OCI-LY1 (cell line): ENCODE measurements at regions not wholly inside any gene's neighbourhood (a gene's known extent, or its start where the extent isn't known, plus 50 kb on each side); places are given as distances from the start of the nearest gene placed in this dataset.

Experiments used
- H2AFZ ChIP-seq: fragments of 200-600 bp; sonication (generic), shearing (Covaris generic); 2 replicates; pipeline ENCODE4 v1.6.0; 2014; ENCODE audit warnings: antibody characterized with exemption, mild to moderate bottlenecking, low read length
- H3F3A ChIP-seq: fragments of 200-600 bp; sonication (generic), shearing (Covaris generic); 2 replicates; pipeline ENCODE4 v1.6.0; 2014; ENCODE audit warnings: mild to moderate bottlenecking, antibody characterized with exemption, low read length, moderate library complexity; ENCODE audit not compliant: insufficient read depth
- H3K27ac ChIP-seq: fragments of 200-600 bp; sonication (generic); 2 replicates; pipeline ENCODE4 v1.5.1; 2014; ENCODE audit warnings: low read length, mixed run types, mild to moderate bottlenecking, low read depth; ENCODE audit not compliant: poor library complexity, severe bottlenecking
- H3K27me3 ChIP-seq: fragments of 200-600 bp; sonication (generic); 2 replicates; pipeline ENCODE4 v1.6.0; 2014; ENCODE audit warnings: antibody characterized with exemption, mild to moderate bottlenecking, low read length, moderate library complexity; ENCODE audit not compliant: insufficient read depth
- H3K36me3 ChIP-seq: fragments of 200-600 bp; sonication (generic); 2 replicates; pipeline ENCODE4 v1.6.1; 2014; ENCODE audit warnings: mild to moderate bottlenecking, antibody characterized with exemption, low read length, moderate library complexity, mixed read lengths; ENCODE audit not compliant: insufficient read depth
- H3K4me1 ChIP-seq: fragments of 200-600 bp; sonication (generic); 2 replicates; pipeline ENCODE4 v1.5.1; 2014; ENCODE audit warnings: mild to moderate bottlenecking, low read length, moderate library complexity; ENCODE audit not compliant: insufficient read depth, severe bottlenecking
- H3K4me2 ChIP-seq: fragments of 200-600 bp; sonication (generic), shearing (Covaris generic); 2 replicates; pipeline ENCODE4 v1.6.1; 2014; ENCODE audit warnings: low read length
- H3K4me3 ChIP-seq: fragments of 200-600 bp; sonication (generic); 2 replicates; pipeline ENCODE4 v1.5.1; 2014; ENCODE audit warnings: low read length, low read depth, mild to moderate bottlenecking, mixed read lengths; ENCODE audit not compliant: poor library complexity, severe bottlenecking
- H3K79me2 ChIP-seq: fragments of 200-600 bp; shearing (Covaris generic); 2 replicates; pipeline ENCODE4 v1.6.1; 2016; ENCODE audit warnings: mixed run types, low read length, mixed read lengths; ENCODE audit not compliant: insufficient read depth
- H3K9ac ChIP-seq: fragments of 200-600 bp; sonication (generic), shearing (Covaris generic); 2 replicates; pipeline ENCODE4 v1.6.1; 2014; ENCODE audit warnings: mild to moderate bottlenecking, low read length, mixed read lengths
- H3K9me2 ChIP-seq: fragments of 200-600 bp; sonication (generic), shearing (Covaris generic); 2 replicates; pipeline ENCODE4 v1.6.1; 2014; ENCODE audit warnings: low read depth, mild to moderate bottlenecking, low read length, mixed read lengths
- H3K9me3 ChIP-seq: fragments of 200-600 bp; shearing (Covaris generic); 2 replicates; pipeline ENCODE4 v1.6.1; 2014; ENCODE audit warnings: low read length, mixed read lengths
- H4K20me1 ChIP-seq: fragments of 200-600 bp; sonication (generic), shearing (Covaris generic); 2 replicates; pipeline ENCODE4 v1.6.0; 2016; ENCODE audit warnings: mild to moderate bottlenecking, low read length; ENCODE audit not compliant: insufficient read depth
- EZH2 ChIP-seq: fragments of 200-600 bp; sonication (generic), shearing (Covaris generic); IDR thresholded peaks from 2 replicates; pipeline ENCODE4 v1.8.0; 2017; ENCODE audit warnings: borderline replicate concordance, mixed run types, mild to moderate bottlenecking, antibody characterized with exemption, low read length, moderate library complexity, mixed read lengths
- TF ChIP-seq, protein P1 (sequence below): fragments of 200-600 bp; sonication (generic), shearing (Covaris generic); IDR thresholded peaks from 2 replicates; pipeline ENCODE4 v1.5.1; 2017; ENCODE audit warnings: mild to moderate bottlenecking, antibody characterized with exemption, low read length, moderate library complexity, mixed read lengths

DNA sequence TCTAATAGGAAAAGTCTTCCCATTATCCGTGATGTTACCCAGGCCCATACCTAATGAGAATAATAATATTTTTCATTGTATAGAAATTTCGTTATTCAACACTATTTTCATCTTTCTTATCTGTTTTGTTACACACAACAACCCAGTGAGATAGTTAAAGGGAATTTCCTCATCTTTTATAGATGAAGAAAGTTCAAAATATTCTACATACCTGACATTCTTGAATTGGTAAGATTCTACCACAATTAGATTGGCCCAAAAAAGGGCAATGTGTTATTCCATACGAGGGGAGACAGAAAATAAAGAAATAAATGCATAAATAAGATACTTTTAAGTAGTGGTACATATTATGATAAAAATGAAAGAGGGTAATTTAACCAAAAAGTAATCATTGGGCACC lies 405.5 kb upstream of the ADAMTS5 start:
- H3K9me2 ChIP-seq, result no peaks in the 10 kb centered on the region
- H3K4me3 ChIP-seq, result no peak overlapping the region
- TF ChIP-seq, protein P1, sequence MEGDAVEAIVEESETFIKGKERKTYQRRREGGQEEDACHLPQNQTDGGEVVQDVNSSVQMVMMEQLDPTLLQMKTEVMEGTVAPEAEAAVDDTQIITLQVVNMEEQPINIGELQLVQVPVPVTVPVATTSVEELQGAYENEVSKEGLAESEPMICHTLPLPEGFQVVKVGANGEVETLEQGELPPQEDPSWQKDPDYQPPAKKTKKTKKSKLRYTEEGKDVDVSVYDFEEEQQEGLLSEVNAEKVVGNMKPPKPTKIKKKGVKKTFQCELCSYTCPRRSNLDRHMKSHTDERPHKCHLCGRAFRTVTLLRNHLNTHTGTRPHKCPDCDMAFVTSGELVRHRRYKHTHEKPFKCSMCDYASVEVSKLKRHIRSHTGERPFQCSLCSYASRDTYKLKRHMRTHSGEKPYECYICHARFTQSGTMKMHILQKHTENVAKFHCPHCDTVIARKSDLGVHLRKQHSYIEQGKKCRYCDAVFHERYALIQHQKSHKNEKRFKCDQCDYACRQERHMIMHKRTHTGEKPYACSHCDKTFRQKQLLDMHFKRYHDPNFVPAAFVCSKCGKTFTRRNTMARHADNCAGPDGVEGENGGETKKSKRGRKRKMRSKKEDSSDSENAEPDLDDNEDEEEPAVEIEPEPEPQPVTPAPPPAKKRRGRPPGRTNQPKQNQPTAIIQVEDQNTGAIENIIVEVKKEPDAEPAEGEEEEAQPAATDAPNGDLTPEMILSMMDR, result no peak
- TF ChIP-seq EZH2, result no peak
- no peak overlapping the region for H3K4me2 ChIP-seq
- H3K4me1 ChIP-seq, result no peaks in the 10 kb centered on the region
- H3F3A ChIP-seq, result no peaks in the 10 kb centered on the region
- H3K36me3 ChIP-seq, result no peaks in the 10 kb centered on the region
- no peak overlapping the region for H3K27ac ChIP-seq
- no peaks in the 10 kb centered on the region for H3K79me2 ChIP-seq
- H3K27me3 ChIP-seq, result no peaks in the 10 kb centered on the region
- H3K9me3 ChIP-seq, result no peaks in the 10 kb centered on the region
- H2AFZ ChIP-seq, result no peak overlapping the region
- no peak overlapping the region for H3K9ac ChIP-seq
- H4K20me1 ChIP-seq, result no peaks in the 10 kb centered on the region

DNA sequence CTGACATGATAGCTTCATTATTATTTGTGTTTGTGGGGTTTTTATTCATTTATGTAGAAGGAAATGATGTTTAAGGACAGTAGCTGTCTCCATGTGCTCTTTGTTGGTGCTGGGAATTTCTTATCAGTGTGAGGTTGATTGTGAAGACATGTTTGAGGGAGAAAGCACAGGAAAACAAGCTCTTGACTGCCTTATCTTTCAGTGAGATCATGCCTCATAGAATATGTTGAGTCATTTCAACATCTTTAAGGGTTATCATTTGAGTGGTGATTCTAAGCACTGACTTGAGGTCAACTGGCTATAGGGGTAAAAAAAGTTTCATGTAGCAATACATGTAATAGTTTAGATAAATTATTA lies 405.1 kb upstream of the ADAMTS5 start:
- H3K79me2 ChIP-seq, result no peaks in the 10 kb centered on the region
- H3K36me3 ChIP-seq, result no peaks in the 10 kb centered on the region
- H2AFZ ChIP-seq, result no peak overlapping the region
- H3K4me1 ChIP-seq, result no peaks in the 10 kb centered on the region
- no peaks in the 10 kb centered on the region for H4K20me1 ChIP-seq
- H3K4me2 ChIP-seq, result no peak overlapping the region
- H3F3A ChIP-seq, result no peaks in the 10 kb centered on the region
- no peaks in the 10 kb centered on the region for H3K9me3 ChIP-seq
- H3K9ac ChIP-seq, result no peak overlapping the region
- TF ChIP-seq EZH2, result no peak
- TF ChIP-seq, protein P1, result no peak
- H3K27ac ChIP-seq, result no peak overlapping the region
- H3K4me3 ChIP-seq, result no peak overlapping the region
- H3K9me2 ChIP-seq, result no peaks in the 10 kb centered on the region
- H3K27me3 ChIP-seq, result no peaks in the 10 kb centered on the region

DNA sequence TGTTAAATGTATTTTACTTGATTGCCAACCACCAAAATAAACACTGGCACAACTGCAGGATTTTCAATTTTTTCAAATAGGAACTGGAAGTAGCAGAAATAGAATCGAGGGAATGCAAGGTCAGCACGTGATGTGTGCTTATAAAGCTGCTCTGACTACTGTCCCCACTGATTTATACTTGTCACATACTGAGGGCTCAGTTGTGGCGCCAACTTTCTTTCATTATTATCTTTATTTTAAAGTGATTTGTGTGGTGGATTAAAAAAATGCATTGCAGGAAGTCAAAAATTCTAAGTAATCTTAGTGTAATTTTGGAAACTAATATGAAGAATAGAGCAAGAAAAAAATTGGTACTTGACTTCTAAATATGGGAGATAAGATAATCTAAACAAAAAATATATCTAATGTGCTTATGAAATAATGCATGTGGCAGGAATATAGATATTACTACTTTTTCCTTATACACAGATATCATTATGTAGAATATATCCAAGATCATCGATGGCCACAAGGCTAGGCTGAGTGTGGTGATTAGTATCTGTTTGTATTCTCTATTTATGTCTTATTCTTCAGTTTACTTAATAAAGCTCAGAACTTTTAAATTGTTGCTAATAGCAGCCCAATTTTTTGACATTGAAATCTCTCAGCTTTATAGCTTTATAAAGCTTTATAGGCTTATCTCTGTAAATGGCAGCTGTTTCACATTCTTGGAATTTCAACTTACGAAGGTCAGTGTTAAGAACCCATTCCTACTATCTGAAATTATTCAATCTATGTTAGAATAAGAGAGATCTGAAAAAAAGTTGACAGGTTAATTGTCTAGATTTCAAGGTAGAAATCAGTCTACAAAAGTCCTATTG lies 404.5 kb upstream of the ADAMTS5 start:
- H3K79me2 ChIP-seq, result no peaks in the 10 kb centered on the region
- H3K4me2 ChIP-seq, result no peak overlapping the region
- H3K9ac ChIP-seq, result no peak overlapping the region
- H4K20me1 ChIP-seq, result no peaks in the 10 kb centered on the region
- no peak overlapping the region for H2AFZ ChIP-seq
- TF ChIP-seq, protein P1, result no peak
- no peak for TF ChIP-seq EZH2
- no peaks in the 10 kb centered on the region for H3K9me2 ChIP-seq
- H3K4me1 ChIP-seq, result no peaks in the 10 kb centered on the region
- H3K9me3 ChIP-seq, result no peaks in the 10 kb centered on the region
- H3K27ac ChIP-seq, result no peak overlapping the region
- H3F3A ChIP-seq, result no peaks in the 10 kb centered on the region
- H3K4me3 ChIP-seq, result no peak overlapping the region
- H3K27me3 ChIP-seq, result no peaks in the 10 kb centered on the region
- H3K36me3 ChIP-seq, result no peaks in the 10 kb centered on the region
